ENCODE measurements at regions not wholly inside any gene's neighbourhood (a gene's known extent, or its start where the extent isn't known, plus 50 kb on each side); places are given as distances from the start of the nearest gene placed in this dataset.

DNA sequence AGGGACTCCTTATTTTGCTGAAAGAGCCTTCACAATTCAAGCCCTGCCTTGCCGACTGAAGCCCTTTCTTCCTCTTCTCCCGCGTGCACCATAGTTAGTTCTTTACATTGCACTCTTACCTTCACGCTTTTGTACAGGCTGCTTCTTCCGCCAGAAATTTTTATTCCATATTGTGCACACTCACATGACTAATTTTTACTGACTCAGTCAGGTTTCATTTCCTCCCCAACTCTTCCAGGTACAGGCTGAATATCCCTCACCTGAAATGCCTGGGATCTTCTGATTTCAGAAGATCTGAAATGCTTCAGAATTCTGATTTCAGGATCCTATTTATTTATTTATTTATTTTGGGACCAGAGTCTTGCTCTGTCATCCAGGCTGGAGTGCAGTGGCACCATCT, 172.8 kb downstream of the ZNF281 start:
- no peak for DNase-seq (ENCODE audit: low spot score in 2 of 2)
- Histone ChIP-seq H3K27ac (no peak overlapping the region), H3K4me3 (no peak overlapping the region), H3K9me3 (no peaks in the 10 kb centered on the region), H3K36me3 (no peaks in the 10 kb centered on the region), H3K27me3 (peaks cover 17% of the 10 kb centered on the region), H3K4me1 (no peaks in the 10 kb centered on the region)
- 96% methylated on average over 5 of the region's 5 CpGs for WGBS
- no peak for TF ChIP-seq EP300 (IDR thresholded peaks at IDR 0.05)
- no peak for TF ChIP-seq POLR2AphosphoS5 (IDR thresholded peaks at IDR 0.05)
- no peak for TF ChIP-seq CTCF (IDR thresholded peaks at IDR 0.05)
- TF ChIP-seq POLR2A (IDR thresholded peaks at IDR 0.05) = no peak

DNA sequence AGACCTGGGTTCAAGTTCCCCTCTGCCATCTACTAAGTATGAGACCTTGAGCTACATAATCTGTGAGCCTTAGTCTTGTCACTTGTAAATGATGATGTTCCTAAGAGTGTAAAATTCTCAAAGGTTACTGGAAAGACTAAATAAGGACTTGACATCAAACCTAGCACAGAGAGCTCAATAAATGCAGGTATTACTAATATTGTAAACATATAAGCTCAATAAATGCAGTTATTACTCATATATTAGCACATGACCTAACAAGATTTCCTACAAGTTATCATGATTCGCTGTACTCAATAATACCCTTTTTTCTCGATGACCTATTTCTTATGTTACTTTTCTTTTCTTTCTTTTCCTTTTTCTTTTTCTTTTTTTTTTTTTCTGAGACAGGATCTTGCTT, 174.9 kb downstream of the ZNF281 start:
- no peak overlapping the region for H3K4me3 ChIP-seq
- WGBS = 96% methylated on average over 2 of the region's 2 CpGs
- H3K27ac ChIP-seq = no peak overlapping the region
- H3K9me3 ChIP-seq = no peaks in the 10 kb centered on the region
- no peaks in the 10 kb centered on the region for H3K36me3 ChIP-seq
- H3K4me1 ChIP-seq = no peaks in the 10 kb centered on the region
- peaks cover 14% of the 10 kb centered on the region for H3K27me3 ChIP-seq
- DNase-seq (ENCODE audit: low spot score in 2 of 2) = no peak
- TF ChIP-seq POLR2A (IDR thresholded peaks at IDR 0.05) (no peak), POLR2AphosphoS5 (IDR thresholded peaks at IDR 0.05) (no peak)

DNA sequence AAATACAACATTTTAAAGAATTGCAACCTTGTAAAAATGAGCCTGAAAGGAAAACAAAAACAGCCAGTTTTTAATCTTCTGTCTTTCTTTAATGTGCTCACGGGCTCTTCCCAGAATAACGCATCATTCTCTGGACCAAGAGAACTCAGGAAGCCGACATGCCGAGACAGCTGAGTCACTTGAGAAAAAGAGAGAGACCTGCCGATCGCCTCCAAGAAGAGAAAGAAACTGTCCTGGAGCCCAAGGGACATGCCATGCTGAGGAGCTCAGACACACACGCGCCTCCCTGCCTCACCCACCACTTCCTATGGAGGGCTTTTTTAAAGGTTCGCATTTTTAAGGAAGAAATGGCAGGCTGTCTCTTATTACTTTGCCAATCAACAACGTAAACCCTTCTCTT, 176.4 kb downstream of the ZNF281 start:
- H3K27me3 ChIP-seq = peaks cover 14% of the 10 kb centered on the region
- TF ChIP-seq POLR2AphosphoS5 (IDR thresholded peaks at IDR 0.05) = no peak
- no peak for TF ChIP-seq EP300 (IDR thresholded peaks at IDR 0.05)
- TF ChIP-seq POLR2A (IDR thresholded peaks at IDR 0.05) = no peak
- no peak for TF ChIP-seq CTCF (IDR thresholded peaks at IDR 0.05)
- no peaks in the 10 kb centered on the region for H3K4me1 ChIP-seq
- no peak for DNase-seq (ENCODE audit: low spot score in 2 of 2)
- no peak overlapping the region for H3K27ac ChIP-seq
- H3K4me3 ChIP-seq = no peak overlapping the region
- H3K36me3 ChIP-seq = no peaks in the 10 kb centered on the region
- WGBS = 61% methylated on average over 10 of the region's 10 CpGs
- H3K9me3 ChIP-seq = no peaks in the 10 kb centered on the region

DNA sequence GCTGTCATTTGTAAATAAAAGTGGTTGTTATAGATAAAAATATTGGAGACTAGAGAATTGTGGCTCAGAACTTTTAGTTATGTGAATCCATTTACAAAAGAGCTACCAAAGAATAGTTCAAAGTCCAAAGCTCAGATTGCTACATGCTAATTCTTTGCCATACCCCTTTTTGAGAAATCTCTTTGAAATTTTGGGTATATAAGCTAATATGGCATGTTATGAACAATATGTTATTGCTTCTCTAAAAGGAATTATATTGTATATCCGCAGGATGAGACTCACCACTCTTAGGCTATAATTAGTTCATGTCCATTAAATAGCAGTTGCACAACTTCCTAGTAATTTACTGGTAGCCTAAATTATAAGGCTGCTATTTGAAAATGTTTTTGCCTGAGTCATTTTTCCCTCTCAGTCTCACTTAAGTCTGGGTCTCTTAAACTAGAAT, 178.0 kb downstream of the ZNF281 start:
- H3K27me3 ChIP-seq = peaks cover 16% of the 10 kb centered on the region
- no peak overlapping the region for H3K27ac ChIP-seq
- H3K4me1 ChIP-seq = peaks cover 4% of the 10 kb centered on the region
- H3K36me3 ChIP-seq = no peaks in the 10 kb centered on the region
- H3K9me3 ChIP-seq = no peaks in the 10 kb centered on the region
- no peak for TF ChIP-seq CTCF (IDR thresholded peaks at IDR 0.05)
- TF ChIP-seq POLR2AphosphoS5 (IDR thresholded peaks at IDR 0.05) = no peak
- no peak for TF ChIP-seq EP300 (IDR thresholded peaks at IDR 0.05)
- TF ChIP-seq POLR2A (IDR thresholded peaks at IDR 0.05) = no peak
- DNase-seq (ENCODE audit: low spot score in 2 of 2) = no peak
- 70% methylated on average over 1 of the region's 1 CpG for WGBS
- H3K4me3 ChIP-seq = no peak overlapping the region

GRCh38 chr1:200230671-200231070, 179.2 kb downstream of the ZNF281 start:
- H3K4me3 ChIP-seq = no peak overlapping the region

More at GRCh38 chr1:200230671-200231070, 179.2 kb downstream of the ZNF281 start:
- no peak for DNase-seq (ENCODE audit: low spot score in 2 of 2)
- TF ChIP-seq EP300 (IDR thresholded peaks at IDR 0.05) (no peak), POLR2AphosphoS5 (IDR thresholded peaks at IDR 0.05) (no peak), CTCF (IDR thresholded peaks at IDR 0.05) (no peak)
- Histone ChIP-seq H3K36me3 (no peaks in the 10 kb centered on the region), H3K27ac (no peak overlapping the region), H3K4me1 (peaks cover 6% of the 10 kb centered on the region), H3K9me3 (no peaks in the 10 kb centered on the region), H3K27me3 (peaks cover 10% of the 10 kb centered on the region)
- WGBS = 93% methylated on average over 1 of the region's 1 CpG

Measured in suprapubic skin (tissue), 4 donors.